Astrocyte (in vitro differentiated cells and primary cell): ENCODE measurements at regions not wholly inside any gene's neighbourhood (a gene's known extent, or its start where the extent isn't known, plus 50 kb on each side); places are given as distances from the start of the nearest gene placed in this dataset.

Experiments
- CTCF ChIP-seq: IDR thresholded peaks from 2 replicates; pipeline ENCODE4 v1.5.1; 2011; ENCODE audit warnings: low read depth, mild to moderate bottlenecking, inconsistent platforms, low read length, moderate library complexity; ENCODE audit not compliant: insufficient read depth
- EZH2 ChIP-seq: IDR thresholded peaks from 2 replicates; pipeline ENCODE4 v1.6.1; 2012; ENCODE audit warnings: mild to moderate bottlenecking, low read length, inconsistent platforms; ENCODE audit not compliant: insufficient read depth

GRCh38 chr9:11735391-11735790 lies 957.8 kb upstream of the TYRP1 start:
- no peak for TF ChIP-seq CTCF
- no peak for TF ChIP-seq EZH2
